MM.1S (cell line): ENCODE measurements at regions not wholly inside any gene's neighbourhood (a gene's known extent, or its start where the extent isn't known, plus 50 kb on each side); places are given as distances from the start of the nearest gene placed in this dataset.

ENCODE experiments used
- EZH2 ChIP-seq: fragments of 300-600 bp; sonication (generic); optimal IDR thresholded peaks from 2 replicates; pipeline ENCODE3; 2017; ENCODE audit warnings: low read depth, mild to moderate bottlenecking, antibody characterized with exemption, low read length, mixed read lengths
- EZH2phosphoT487 ChIP-seq: fragments of 300-600 bp; sonication (generic); IDR thresholded peaks from 2 replicates; pipeline ENCODE4 v1.6.1; 2018; ENCODE audit warnings: antibody characterized with exemption, low read length
- TF ChIP-seq, protein P1 (sequence below): fragments of 300-600 bp; sonication (generic); IDR thresholded peaks from 2 replicates; pipeline ENCODE4 v1.5.1; 2016; ENCODE audit warnings: antibody characterized with exemption, low read length, mixed read lengths

DNA sequence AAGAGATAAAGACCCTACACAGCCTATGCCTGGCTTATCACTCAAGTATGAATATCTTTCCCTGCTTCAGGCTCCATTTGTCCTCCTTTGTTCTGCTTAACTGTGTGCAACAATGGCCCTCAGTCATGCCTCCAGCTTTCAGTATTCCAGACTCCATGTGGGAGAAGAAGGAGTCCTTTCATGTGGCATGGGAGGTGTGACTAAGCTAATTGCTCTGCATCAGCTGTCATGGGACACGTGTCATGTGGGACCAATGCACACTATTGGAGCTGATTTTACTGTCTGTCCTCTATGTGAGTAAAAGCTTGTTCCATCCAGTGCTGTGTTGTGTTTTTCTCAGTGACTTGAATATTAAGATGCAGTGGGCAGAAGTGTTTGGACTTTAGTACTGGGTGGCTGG lies 1198.3 kb downstream of the OLFM4 start:
- TF ChIP-seq, protein P1, sequence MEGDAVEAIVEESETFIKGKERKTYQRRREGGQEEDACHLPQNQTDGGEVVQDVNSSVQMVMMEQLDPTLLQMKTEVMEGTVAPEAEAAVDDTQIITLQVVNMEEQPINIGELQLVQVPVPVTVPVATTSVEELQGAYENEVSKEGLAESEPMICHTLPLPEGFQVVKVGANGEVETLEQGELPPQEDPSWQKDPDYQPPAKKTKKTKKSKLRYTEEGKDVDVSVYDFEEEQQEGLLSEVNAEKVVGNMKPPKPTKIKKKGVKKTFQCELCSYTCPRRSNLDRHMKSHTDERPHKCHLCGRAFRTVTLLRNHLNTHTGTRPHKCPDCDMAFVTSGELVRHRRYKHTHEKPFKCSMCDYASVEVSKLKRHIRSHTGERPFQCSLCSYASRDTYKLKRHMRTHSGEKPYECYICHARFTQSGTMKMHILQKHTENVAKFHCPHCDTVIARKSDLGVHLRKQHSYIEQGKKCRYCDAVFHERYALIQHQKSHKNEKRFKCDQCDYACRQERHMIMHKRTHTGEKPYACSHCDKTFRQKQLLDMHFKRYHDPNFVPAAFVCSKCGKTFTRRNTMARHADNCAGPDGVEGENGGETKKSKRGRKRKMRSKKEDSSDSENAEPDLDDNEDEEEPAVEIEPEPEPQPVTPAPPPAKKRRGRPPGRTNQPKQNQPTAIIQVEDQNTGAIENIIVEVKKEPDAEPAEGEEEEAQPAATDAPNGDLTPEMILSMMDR: no peak
- TF ChIP-seq EZH2: no peak
- TF ChIP-seq EZH2phosphoT487: no peak
